ENCODE measurements at regions not wholly inside any gene's neighbourhood (a gene's known extent, or its start where the extent isn't known, plus 50 kb on each side); places are given as distances from the start of the nearest gene placed in this dataset.

DNA sequence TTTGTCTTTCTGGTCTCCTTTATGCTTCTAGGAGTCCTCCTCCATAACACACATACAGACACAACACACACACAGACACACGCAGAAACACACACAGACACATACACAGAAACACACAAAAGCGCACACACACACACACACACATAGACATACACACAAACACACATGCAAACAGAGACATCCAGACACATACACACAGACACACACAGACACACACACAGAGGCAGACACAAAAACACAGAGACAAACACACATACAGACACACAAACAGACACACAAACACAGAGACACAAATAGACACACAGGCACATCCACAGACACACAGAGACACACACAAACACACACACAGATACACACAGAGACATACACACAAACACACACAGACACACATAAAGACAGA is 220.2 kb downstream of the IRX2 start:
- Histone ChIP-seq H3K4me1 (no peaks in the 10 kb centered on the region), H3K36me3 (no peaks in the 10 kb centered on the region), H3K27ac (no peak overlapping the region), H3K9me3 (no peaks in the 10 kb centered on the region), H3K4me3 (no peak overlapping the region), H3K27me3 (no peaks in the 10 kb centered on the region)
- ATAC-seq (no peak), DNase-seq (no peak)
- intact Hi-C loops (cut with DNase I; ENCODE audit: low total_unique reads), result no loop called here
- in situ Hi-C loops (cut with MboI; ENCODE audit: low sequenced_read_pairs in 4 of 4), result no loop called here
- no peak for TF ChIP-seq POLR2A (IDR thresholded peaks at IDR 0.05)
- TF ChIP-seq, protein P1, sequence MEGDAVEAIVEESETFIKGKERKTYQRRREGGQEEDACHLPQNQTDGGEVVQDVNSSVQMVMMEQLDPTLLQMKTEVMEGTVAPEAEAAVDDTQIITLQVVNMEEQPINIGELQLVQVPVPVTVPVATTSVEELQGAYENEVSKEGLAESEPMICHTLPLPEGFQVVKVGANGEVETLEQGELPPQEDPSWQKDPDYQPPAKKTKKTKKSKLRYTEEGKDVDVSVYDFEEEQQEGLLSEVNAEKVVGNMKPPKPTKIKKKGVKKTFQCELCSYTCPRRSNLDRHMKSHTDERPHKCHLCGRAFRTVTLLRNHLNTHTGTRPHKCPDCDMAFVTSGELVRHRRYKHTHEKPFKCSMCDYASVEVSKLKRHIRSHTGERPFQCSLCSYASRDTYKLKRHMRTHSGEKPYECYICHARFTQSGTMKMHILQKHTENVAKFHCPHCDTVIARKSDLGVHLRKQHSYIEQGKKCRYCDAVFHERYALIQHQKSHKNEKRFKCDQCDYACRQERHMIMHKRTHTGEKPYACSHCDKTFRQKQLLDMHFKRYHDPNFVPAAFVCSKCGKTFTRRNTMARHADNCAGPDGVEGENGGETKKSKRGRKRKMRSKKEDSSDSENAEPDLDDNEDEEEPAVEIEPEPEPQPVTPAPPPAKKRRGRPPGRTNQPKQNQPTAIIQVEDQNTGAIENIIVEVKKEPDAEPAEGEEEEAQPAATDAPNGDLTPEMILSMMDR (IDR thresholded peaks at IDR 0.05 in 4 of 5, conservative IDR thresholded peaks at IDR 0.05 in 1 of 5), result no peak

DNA sequence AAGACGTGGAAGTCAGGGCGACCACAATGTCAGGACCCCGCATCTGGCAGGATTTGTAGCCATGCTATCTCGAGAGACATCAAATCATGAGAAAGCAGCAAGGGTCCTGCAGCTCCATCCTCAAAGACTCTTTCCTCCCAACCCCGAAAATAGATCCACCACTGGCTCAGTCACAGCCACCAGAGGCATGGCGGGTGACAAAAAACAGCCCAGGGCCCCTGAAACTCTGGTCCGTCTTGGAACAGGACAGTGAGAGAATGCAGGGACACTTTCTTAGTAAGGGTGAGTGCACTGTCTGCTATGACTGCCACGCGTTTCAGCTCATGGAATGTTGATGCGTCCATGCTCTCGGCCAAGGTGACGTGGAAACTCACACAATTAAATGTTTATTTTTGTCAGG is 220.9 kb downstream of the IRX2 start:
- ATAC-seq, result no peak
- DNase-seq, result no peak
- no peaks in the 10 kb centered on the region for H3K27me3 ChIP-seq
- H3K27ac ChIP-seq, result no peak overlapping the region
- in situ Hi-C loops (cut with MboI; ENCODE audit: low sequenced_read_pairs in 4 of 4), result no loop called here
- H3K9me3 ChIP-seq, result no peaks in the 10 kb centered on the region
- H3K36me3 ChIP-seq, result no peaks in the 10 kb centered on the region
- H3K4me3 ChIP-seq, result no peak overlapping the region
- TF ChIP-seq, protein P1 (IDR thresholded peaks at IDR 0.05 in 4 of 5, conservative IDR thresholded peaks at IDR 0.05 in 1 of 5), result no peak
- no peak for TF ChIP-seq POLR2A (IDR thresholded peaks at IDR 0.05)
- no peaks in the 10 kb centered on the region for H3K4me1 ChIP-seq
- intact Hi-C loops (cut with DNase I; ENCODE audit: low total_unique reads), result no loop called here

DNA sequence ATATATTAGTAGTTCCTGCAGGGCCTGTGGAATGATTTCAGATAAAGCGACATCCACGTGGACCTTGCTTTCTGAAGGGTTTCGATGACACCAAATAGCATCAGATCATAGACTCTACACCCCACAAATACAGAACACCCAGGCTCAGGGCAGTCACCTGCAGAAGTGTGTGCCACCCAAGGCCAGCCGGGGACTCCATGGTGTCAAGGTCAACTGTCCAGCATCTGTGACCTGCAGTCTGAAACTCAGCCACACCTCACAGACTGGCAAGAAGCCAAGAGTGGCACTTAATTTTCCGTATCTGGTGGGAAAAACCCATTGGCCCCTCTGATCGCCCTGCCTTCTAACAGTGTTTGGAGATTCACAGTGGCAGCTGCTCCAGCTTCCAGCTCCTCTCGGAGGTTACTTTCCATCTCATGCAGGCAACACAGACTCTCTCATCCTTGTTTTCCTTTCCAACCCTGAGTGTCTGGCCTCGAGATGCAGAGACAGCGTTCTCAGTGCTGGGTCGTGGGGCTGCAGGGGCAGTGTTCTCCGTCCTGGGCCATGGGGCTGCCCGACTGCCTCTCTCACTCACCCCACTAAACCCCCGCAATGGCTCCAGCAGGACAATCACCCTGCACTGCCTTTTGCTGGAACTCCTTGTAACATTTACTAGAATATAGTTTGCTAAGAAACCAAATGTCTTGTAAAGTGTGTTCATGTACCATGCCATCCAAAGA is 221.9 kb downstream of the IRX2 start:
- DNase-seq, result no peak
- no peaks in the 10 kb centered on the region for H3K36me3 ChIP-seq
- no peaks in the 10 kb centered on the region for H3K9me3 ChIP-seq
- no peak for ATAC-seq
- in situ Hi-C loops (cut with MboI; ENCODE audit: low sequenced_read_pairs in 4 of 4), result no loop called here
- H3K27ac ChIP-seq, result no peak overlapping the region
- TF ChIP-seq, protein P1 (IDR thresholded peaks at IDR 0.05 in 4 of 5, conservative IDR thresholded peaks at IDR 0.05 in 1 of 5), result no peak
- no peak for TF ChIP-seq POLR2A (IDR thresholded peaks at IDR 0.05)
- no peaks in the 10 kb centered on the region for H3K27me3 ChIP-seq
- intact Hi-C loops (cut with DNase I; ENCODE audit: low total_unique reads), result no loop called here
- H3K4me1 ChIP-seq, result no peaks in the 10 kb centered on the region
- H3K4me3 ChIP-seq, result no peak overlapping the region

DNA sequence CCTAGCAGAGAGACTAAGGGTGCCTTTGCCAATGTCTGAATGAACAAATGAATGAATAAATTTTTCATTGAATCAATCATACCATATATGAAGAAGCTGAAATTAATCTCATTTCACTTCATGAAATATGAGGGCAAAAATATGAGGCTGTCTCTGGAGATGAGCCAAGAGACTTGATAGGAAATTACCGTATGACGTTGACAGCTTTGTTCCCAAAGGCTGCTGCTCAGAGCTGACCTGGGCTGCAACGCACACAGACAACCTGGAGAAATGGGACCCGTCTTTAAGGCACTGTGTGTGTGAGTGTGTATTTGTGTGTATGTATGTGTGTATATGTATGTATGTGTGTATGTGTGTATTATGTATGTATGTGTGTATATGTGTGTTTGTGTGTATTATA is 226.1 kb downstream of the IRX2 start:
- Histone ChIP-seq H3K9me3 (no peaks in the 10 kb centered on the region), H3K4me1 (no peaks in the 10 kb centered on the region), H3K36me3 (no peaks in the 10 kb centered on the region), H3K4me3 (no peak overlapping the region), H3K27ac (no peak overlapping the region), H3K27me3 (no peaks in the 10 kb centered on the region)
- TF ChIP-seq, protein P1 (IDR thresholded peaks at IDR 0.05 in 4 of 5, conservative IDR thresholded peaks at IDR 0.05 in 1 of 5), result no peak
- TF ChIP-seq POLR2A (IDR thresholded peaks at IDR 0.05), result no peak
- in situ Hi-C loops (cut with MboI; ENCODE audit: low sequenced_read_pairs in 4 of 4), result no loop called here
- intact Hi-C loops (cut with DNase I; ENCODE audit: low total_unique reads), result no loop called here
- DNase-seq (no peak), ATAC-seq (no peak)

DNA sequence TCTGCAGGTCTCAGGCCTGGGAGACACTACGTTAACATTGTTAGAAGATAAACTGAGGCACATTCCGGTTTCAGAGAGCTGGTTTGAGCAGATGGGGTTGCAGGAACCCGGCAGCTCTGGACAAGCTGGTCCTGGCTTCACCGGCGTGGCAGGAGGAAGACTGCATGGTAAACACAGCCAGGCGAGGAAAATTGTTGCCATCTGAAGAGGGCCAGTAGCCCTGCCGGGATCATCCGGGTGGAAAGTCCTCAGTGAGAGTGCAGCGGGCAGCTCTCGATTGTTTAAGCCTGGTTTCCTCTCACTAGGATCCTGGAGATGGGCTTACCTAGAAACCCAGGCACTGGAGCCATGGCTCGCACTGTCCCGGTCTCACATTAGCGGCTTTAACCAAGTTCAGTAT is 226.9 kb downstream of the IRX2 start:
- ATAC-seq, result no peak
- Histone ChIP-seq H3K27ac (no peak overlapping the region), H3K27me3 (no peaks in the 10 kb centered on the region), H3K4me1 (no peaks in the 10 kb centered on the region), H3K4me3 (no peak overlapping the region), H3K36me3 (no peaks in the 10 kb centered on the region), H3K9me3 (no peaks in the 10 kb centered on the region)
- DNase-seq, result no peak
- TF ChIP-seq POLR2A (IDR thresholded peaks at IDR 0.05), result no peak
- TF ChIP-seq, protein P1 (IDR thresholded peaks at IDR 0.05 in 4 of 5, conservative IDR thresholded peaks at IDR 0.05 in 1 of 5), result no peak
- intact Hi-C loops (cut with DNase I; ENCODE audit: low total_unique reads), result no loop called here
- in situ Hi-C loops (cut with MboI; ENCODE audit: low sequenced_read_pairs in 4 of 4), result no loop called here
